ENCODE measurements at regions not wholly inside any gene's neighbourhood (a gene's known extent, or its start where the extent isn't known, plus 50 kb on each side); places are given as distances from the start of the nearest gene placed in this dataset.

DNA sequence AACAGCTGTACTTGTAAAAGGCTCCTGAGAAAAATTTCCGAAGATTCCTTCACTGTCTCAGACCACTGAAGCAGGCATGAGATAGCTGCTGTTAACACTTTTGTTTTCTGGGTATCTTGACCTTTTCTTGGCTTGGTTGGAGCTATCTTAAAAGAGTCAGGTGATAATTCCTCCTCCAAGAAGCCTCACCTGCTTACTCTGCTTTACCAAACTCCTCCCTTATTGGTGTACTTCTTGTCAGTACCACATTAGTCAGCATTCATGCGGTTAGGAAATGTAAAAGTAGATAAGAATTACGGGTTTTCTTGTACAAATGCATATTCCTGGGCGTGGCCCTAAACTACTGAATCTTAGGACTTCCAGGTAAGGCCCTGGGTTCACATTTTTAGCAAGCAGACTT is 489.8 kb upstream of the LARGE1 start:
- Histone ChIP-seq H3K36me3 (ENCODE audit: control insufficient read depth in 1 of 2, insufficient read depth in 2 of 2, low read length in 2 of 2) (no peaks in the 10 kb centered on the region), H3K9me3 (ENCODE audit: control insufficient read depth in 1 of 2, insufficient read depth in 1 of 2, low read depth in 1 of 2, low read length in 2 of 2) (peaks cover 3 to 13% of the 10 kb centered on the region in 2 experiments; a peak in 2 of 4 replicates), H3K4me1 (ENCODE audit: control insufficient read depth in 1 of 2, insufficient read depth in 2 of 2, low read length in 2 of 2) (no peaks in the 10 kb centered on the region), H3K27ac (ENCODE audit: low read depth, low read length) (no peak overlapping the region), H3K27me3 (ENCODE audit: insufficient read depth, low read length) (no peaks in the 10 kb centered on the region), H3K9me2 (ENCODE audit: insufficient read depth) (no peaks in the 10 kb centered on the region), H3K4me2 (ENCODE audit: low read length) (no peak overlapping the region), H4K20me1 (ENCODE audit: insufficient read depth) (no peaks in the 10 kb centered on the region), H3K79me2 (ENCODE audit: insufficient read depth, low read length) (no peaks in the 10 kb centered on the region), H2AFZ (ENCODE audit: low read depth, low read length, poor library complexity, severe bottlenecking) (no peak overlapping the region), H3K4me3 (replicated peaks in 1 of 2; ENCODE audit: low read depth in 1 of 2, low read length in 2 of 2) (no peak overlapping the region), H3K9ac (ENCODE audit: low read length) (no peak overlapping the region)
- ChIA-PET RAD21 (ENCODE audit: low non-redundant PET in 1 of 2, low total read pairs in 2 of 2, uncharacterized antibody in 2 of 2, unreplicated experiment in 2 of 2) (no interaction called here), POLR2A (no interaction called here), CTCF (no interaction called here)
- intact Hi-C loops (cut with micrococcal nuclease): loop anchor here (10.0 kb wide), 1 partner anchor 615 kb away; no protein-coding TSS in a partner anchor
- ATAC-seq (no peak), DNase-seq (ENCODE audit: low read depth, low spot score) (no peak)
- no TSS peak for BruUV-seq (replicated peaks)
- TF ChIP-seq TCF7L2 (IDR thresholded peaks at IDR 0.05; ENCODE audit: borderline replicate concordance, extremely low read depth, insufficient read depth, insufficient read length) (no peak), EZH2phosphoT487 (IDR thresholded peaks at IDR 0.05; ENCODE audit: borderline replicate concordance) (no peak), CBX3 (IDR thresholded peaks at IDR 0.05; ENCODE audit: low read depth) (no peak), EGR1 (IDR thresholded peaks at IDR 0.05; ENCODE audit: low read depth) (no peak), YY1 (IDR thresholded peaks at IDR 0.05; ENCODE audit: extremely low read depth, insufficient replicate concordance, low read depth, low read length) (no peak), RAD21 (IDR thresholded peaks at IDR 0.05; ENCODE audit: low read depth) (no peak), ZBTB33 (IDR thresholded peaks at IDR 0.05; ENCODE audit: extremely low read depth, insufficient replicate concordance, low read length) (no peak), SP1 (IDR thresholded peaks at IDR 0.05; ENCODE audit: low read depth) (no peak), JUND (IDR thresholded peaks at IDR 0.05) (no peak), MAX (IDR thresholded peaks at IDR 0.05) (no peak), EZH2 (IDR thresholded peaks at IDR 0.05) (no peak), CEBPB (IDR thresholded peaks at IDR 0.05; ENCODE audit: low read depth) (no peak), ELF1 (IDR thresholded peaks at IDR 0.05; ENCODE audit: borderline replicate concordance, low read depth) (no peak), FOSL1 (IDR thresholded peaks at IDR 0.05; ENCODE audit: low read depth) (no peak), SIN3A (IDR thresholded peaks at IDR 0.05; ENCODE audit: low read depth) (no peak), POLR2AphosphoS5 (IDR thresholded peaks at IDR 0.05; ENCODE audit: low read depth, low read length) (no peak), REST (IDR thresholded peaks at IDR 0.05; ENCODE audit: low read depth) (no peak)
- TF ChIP-seq, protein P1, sequence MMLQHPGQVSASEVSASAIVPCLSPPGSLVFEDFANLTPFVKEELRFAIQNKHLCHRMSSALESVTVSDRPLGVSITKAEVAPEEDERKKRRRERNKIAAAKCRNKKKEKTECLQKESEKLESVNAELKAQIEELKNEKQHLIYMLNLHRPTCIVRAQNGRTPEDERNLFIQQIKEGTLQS (IDR thresholded peaks at IDR 0.05): no peak
- TF ChIP-seq, protein P2, sequence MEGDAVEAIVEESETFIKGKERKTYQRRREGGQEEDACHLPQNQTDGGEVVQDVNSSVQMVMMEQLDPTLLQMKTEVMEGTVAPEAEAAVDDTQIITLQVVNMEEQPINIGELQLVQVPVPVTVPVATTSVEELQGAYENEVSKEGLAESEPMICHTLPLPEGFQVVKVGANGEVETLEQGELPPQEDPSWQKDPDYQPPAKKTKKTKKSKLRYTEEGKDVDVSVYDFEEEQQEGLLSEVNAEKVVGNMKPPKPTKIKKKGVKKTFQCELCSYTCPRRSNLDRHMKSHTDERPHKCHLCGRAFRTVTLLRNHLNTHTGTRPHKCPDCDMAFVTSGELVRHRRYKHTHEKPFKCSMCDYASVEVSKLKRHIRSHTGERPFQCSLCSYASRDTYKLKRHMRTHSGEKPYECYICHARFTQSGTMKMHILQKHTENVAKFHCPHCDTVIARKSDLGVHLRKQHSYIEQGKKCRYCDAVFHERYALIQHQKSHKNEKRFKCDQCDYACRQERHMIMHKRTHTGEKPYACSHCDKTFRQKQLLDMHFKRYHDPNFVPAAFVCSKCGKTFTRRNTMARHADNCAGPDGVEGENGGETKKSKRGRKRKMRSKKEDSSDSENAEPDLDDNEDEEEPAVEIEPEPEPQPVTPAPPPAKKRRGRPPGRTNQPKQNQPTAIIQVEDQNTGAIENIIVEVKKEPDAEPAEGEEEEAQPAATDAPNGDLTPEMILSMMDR (IDR thresholded peaks at IDR 0.05 in 2 of 3, conservative IDR thresholded peaks at IDR 0.05 in 1 of 3; ENCODE audit: borderline replicate concordance in 1 of 3, insufficient read depth in 1 of 3, low read depth in 2 of 3, low read length in 2 of 3): no peak
